HTR-8/SVneo (cell line): ENCODE measurements at regions not wholly inside any gene's neighbourhood (a gene's known extent, or its start where the extent isn't known, plus 50 kb on each side); places are given as distances from the start of the nearest gene placed in this dataset.

ENCODE experiments used
- DNase-seq: peaks from one replicate; pipeline ENCODE4 v3.0.0; 2011; ENCODE audit warnings: low spot score, mixed read lengths; ENCODE audit not compliant: insufficient read length
- FAIRE-seq: peaks from 2 replicates; lab custom pipeline; 2011; peaks lifted over from hg19 to GRCh38; lab: Jason Lieb, UNC

- no peak for FAIRE-seq
Observed at GRCh38 chr5:119876522-119876921, 247.2 kb downstream of the FAM170A start.

GRCh38 chr5:119878712-119879111 is 249.4 kb downstream of the FAM170A start:
- FAIRE-seq (no peak), DNase-seq (no peak)

More at GRCh38 chr5:119876522-119876921, 247.2 kb downstream of the FAM170A start:
- DNase-seq = no peak

- FAIRE-seq (no peak), DNase-seq (no peak)
Observed at GRCh38 chr5:119879446-119879845, 250.1 kb downstream of the FAM170A start.

GRCh38 chr5:119895066-119895465 is 265.7 kb downstream of the FAM170A start:
- no peak for FAIRE-seq
- DNase-seq = no peak

GRCh38 chr5:119896826-119897536 is 267.6 kb downstream of the FAM170A start:
- no peak for DNase-seq
- no peak for FAIRE-seq

- DNase-seq = no peak
- FAIRE-seq = no peak
Observed at GRCh38 chr5:119897537-119898370, 268.4 kb downstream of the FAM170A start.

GRCh38 chr5:119899981-119900380 is 270.6 kb downstream of the FAM170A start:
- no peak for FAIRE-seq
- no peak for DNase-seq

- DNase-seq (no peak), FAIRE-seq (no peak)
Observed at GRCh38 chr5:119902593-119902992, 273.2 kb downstream of the FAM170A start.

GRCh38 chr5:119913425-119913824 is 284.1 kb downstream of the FAM170A start:
- no peak for DNase-seq
- no peak for FAIRE-seq

GRCh38 chr5:119919279-119919678 is 289.9 kb downstream of the FAM170A start:
- DNase-seq = no peak
- no peak for FAIRE-seq

- DNase-seq (no peak), FAIRE-seq (no peak)
Observed at GRCh38 chr5:119926301-119926700, 296.9 kb downstream of the FAM170A start.

GRCh38 chr5:119928974-119929373 is 299.6 kb downstream of the FAM170A start:
- FAIRE-seq (no peak), DNase-seq (no peak)

- DNase-seq = no peak
- no peak for FAIRE-seq
Observed at GRCh38 chr5:119930490-119930889, 301.1 kb downstream of the FAM170A start.

- no peak for FAIRE-seq
- no peak for DNase-seq
Observed at GRCh38 chr5:119943148-119943547, 313.8 kb downstream of the FAM170A start.

GRCh38 chr5:119945691-119946090 is 316.3 kb downstream of the FAM170A start:
- DNase-seq (no peak), FAIRE-seq (no peak)

GRCh38 chr5:119948162-119948561 is 318.8 kb downstream of the FAM170A start:
- no peak for DNase-seq
- FAIRE-seq = no peak

- DNase-seq = no peak
- FAIRE-seq = no peak
Observed at GRCh38 chr5:119949426-119949999, 320.2 kb downstream of the FAM170A start.

- no peak for DNase-seq
- FAIRE-seq = no peak
Observed at GRCh38 chr5:119951330-119951934, 322.1 kb downstream of the FAM170A start.

- DNase-seq (no peak), FAIRE-seq (no peak)
Observed at GRCh38 chr5:119953474-119953873, 324.1 kb downstream of the FAM170A start.

GRCh38 chr5:119954106-119954505 is 324.7 kb downstream of the FAM170A start:
- FAIRE-seq = no peak
- DNase-seq = no peak

GRCh38 chr5:119961993-119962392 is 332.6 kb downstream of the FAM170A start:
- DNase-seq = no peak
- no peak for FAIRE-seq
